HG03354 (cell line): ENCODE measurements at regions not wholly inside any gene's neighbourhood (a gene's known extent, or its start where the extent isn't known, plus 50 kb on each side); places are given as distances from the start of the nearest gene placed in this dataset.
"Not testable (repeated sequence)": the region's sequence is repeated elsewhere in the genome, so short reads cannot be mapped to it uniquely, and the experiment has no call there.

Source experiments
- ATAC-seq: cut with Tn5 transposase; IDR thresholded peaks from one replicate; pipeline ENCODE4 v1.9.1; 2021; ENCODE audit warnings: mild to moderate bottlenecking; ENCODE audit not compliant: unreplicated experiment, poor library complexity, severe bottlenecking

- not testable (repeated sequence) for ATAC-seq
Measured at GRCh38 chr6:4725136-4725760, 51.0 kb upstream of the CDYL start.

- ATAC-seq: not testable (repeated sequence)
Measured at GRCh38 chr6:4724727-4725126, 51.5 kb upstream of the CDYL start.

- ATAC-seq: no peak
Measured at GRCh38 chr6:4723383-4723782, 52.8 kb upstream of the CDYL start.

- not testable (repeated sequence) for ATAC-seq
Measured at GRCh38 chr6:4721368-4721767, 54.8 kb upstream of the CDYL start.

GRCh38 chr6:4719491-4719890 lies 56.7 kb upstream of the CDYL start:
- ATAC-seq: no peak

GRCh38 chr6:4717856-4718255 lies 58.3 kb upstream of the CDYL start:
- ATAC-seq: no peak

GRCh38 chr6:4717124-4717523 lies 59.1 kb upstream of the CDYL start:
- no peak for ATAC-seq

- no peak for ATAC-seq
Measured at GRCh38 chr6:4714961-4715501, 61.2 kb upstream of the CDYL start.

- no peak for ATAC-seq
Measured at GRCh38 chr6:4712291-4712690, 63.9 kb upstream of the CDYL start.

GRCh38 chr6:4707011-4707410 lies 69.2 kb upstream of the CDYL start:
- ATAC-seq: no peak

- ATAC-seq: no peak
Measured at GRCh38 chr6:4705809-4706208, 70.4 kb upstream of the CDYL start.

GRCh38 chr6:4703382-4703781 lies 72.8 kb upstream of the CDYL start:
- no peak for ATAC-seq

GRCh38 chr6:4698901-4699659 lies 77.1 kb upstream of the CDYL start:
- ATAC-seq: no peak

- no peak for ATAC-seq
Measured at GRCh38 chr6:4693173-4693970, 82.8 kb upstream of the CDYL start.

- ATAC-seq: no peak
Measured at GRCh38 chr6:4692664-4693063, 83.5 kb upstream of the CDYL start.

- no peak for ATAC-seq
Measured at GRCh38 chr6:4687989-4688947, 87.9 kb upstream of the CDYL start.

- ATAC-seq: no peak
Measured at GRCh38 chr6:4687656-4687988, 88.6 kb upstream of the CDYL start.

GRCh38 chr6:4682431-4683097 lies 93.6 kb upstream of the CDYL start:
- ATAC-seq: no peak
